Inflammatory macrophage (primary cell): ENCODE measurements at regions not wholly inside any gene's neighbourhood (a gene's known extent, or its start where the extent isn't known, plus 50 kb on each side); places are given as distances from the start of the nearest gene placed in this dataset.
"Not testable (repeated sequence)": the region's sequence is repeated elsewhere in the genome, so short reads cannot be mapped to it uniquely, and the experiment has no call there.

Source experiments
- DNase-seq, 2 donors: peaks; one replicate each; pipeline ENCODE4 v3.0.0-alpha.2; 2020 to 2022

DNA sequence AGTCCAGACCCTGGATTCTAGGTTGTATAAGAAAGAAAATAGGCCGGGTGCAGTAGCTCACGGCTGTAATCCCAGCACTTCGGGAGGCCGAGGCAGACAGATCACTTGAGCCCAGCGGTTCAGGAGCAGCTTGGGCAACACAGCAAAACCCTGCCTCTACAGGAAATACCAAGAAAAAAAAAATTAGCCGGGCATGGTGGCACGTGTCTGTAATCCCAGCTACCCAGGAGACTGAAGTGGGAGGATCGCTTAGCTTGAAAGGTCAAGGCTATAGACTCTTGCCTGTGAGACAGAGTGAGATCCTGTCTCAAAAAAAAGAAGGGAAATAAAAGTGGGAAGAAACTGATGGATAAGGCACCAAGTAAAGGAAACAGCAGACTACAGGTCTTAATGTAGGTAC, 287.9 kb upstream of the KLF14 start:
- DNase-seq, result peak; percentile 41 to 43

DNA sequence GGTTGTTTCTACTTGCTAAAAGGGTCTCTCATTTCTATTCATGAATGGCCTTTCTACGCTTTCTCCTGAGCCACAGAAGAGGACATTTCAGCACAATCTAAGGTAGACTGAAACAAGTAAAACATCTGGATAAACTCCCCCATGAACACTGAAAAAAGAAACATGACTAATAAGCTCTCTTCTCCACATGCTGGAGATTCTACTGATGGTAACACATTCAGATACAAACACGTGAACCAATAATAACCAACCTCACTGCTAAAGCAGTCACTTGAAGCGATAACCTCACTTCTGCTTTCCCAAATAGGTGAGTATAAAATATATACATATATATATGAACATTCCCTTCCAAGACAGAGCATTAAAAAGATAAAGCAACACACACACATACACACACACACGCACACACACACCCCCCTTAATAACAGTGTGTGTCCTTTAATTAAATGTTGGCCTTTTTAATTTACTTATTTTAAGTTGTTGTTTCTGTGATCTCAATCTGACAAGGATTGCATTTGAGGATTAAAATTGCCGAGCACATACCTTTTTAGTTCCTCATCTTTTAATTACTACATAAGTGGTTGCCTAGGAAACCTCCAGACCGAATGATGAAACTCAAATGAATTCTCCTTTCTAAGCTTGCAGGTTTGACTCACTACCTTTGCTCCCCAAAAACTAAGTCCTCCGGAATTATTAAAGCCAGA, 292.4 kb upstream of the KLF14 start:
- DNase-seq, result peak; percentile 56 to 69

GRCh38 chr7:131027287-131027773, 293.3 kb upstream of the KLF14 start:
- DNase-seq, result peak in 1 of 2 donors; percentile 23

- DNase-seq, result no peak
These were observed 294.3 kb upstream of the KLF14 start for GRCh38 chr7:131028295-131028694.

GRCh38 chr7:131029002-131029401, 295.0 kb upstream of the KLF14 start:
- DNase-seq, result no peak

- no peak for DNase-seq
These were observed 296.4 kb upstream of the MKLN1 start for GRCh38 chr7:131031099-131031868.

- peak; percentile 32 to 53 for DNase-seq
These were observed 294.9 kb upstream of the MKLN1 start for GRCh38 chr7:131032786-131033185.

- no peak for DNase-seq
These were observed 293.4 kb upstream of the MKLN1 start for GRCh38 chr7:131034166-131034881.

GRCh38 chr7:131035088-131035770, 292.4 kb upstream of the MKLN1 start:
- DNase-seq, result no peak

DNA sequence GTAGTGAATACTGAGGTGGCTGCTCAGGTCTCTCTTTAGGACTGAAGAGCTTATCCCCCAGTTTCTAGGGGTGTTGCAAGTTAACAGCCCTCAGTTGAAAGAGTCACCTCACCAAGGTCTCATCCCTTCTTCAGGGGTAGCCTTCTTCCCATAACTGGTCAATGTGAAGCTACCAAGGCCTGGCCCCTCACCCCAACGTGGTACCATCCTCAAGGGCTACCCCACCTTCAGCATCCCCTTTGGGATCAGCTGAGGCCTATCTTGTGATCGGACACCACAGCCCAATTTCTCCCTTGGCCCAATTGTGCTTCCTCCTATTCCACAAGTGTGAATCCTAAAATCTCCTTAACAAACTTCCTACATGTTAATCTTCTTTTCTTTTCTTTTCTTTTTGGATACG, 289.5 kb upstream of the MKLN1 start:
- no peak for DNase-seq

- DNase-seq, result peak in 1 of 2 donors; percentile 5
These were observed 288.3 kb upstream of the MKLN1 start for GRCh38 chr7:131039355-131039762.

GRCh38 chr7:131039836-131040235, 287.8 kb upstream of the MKLN1 start:
- no peak for DNase-seq

DNA sequence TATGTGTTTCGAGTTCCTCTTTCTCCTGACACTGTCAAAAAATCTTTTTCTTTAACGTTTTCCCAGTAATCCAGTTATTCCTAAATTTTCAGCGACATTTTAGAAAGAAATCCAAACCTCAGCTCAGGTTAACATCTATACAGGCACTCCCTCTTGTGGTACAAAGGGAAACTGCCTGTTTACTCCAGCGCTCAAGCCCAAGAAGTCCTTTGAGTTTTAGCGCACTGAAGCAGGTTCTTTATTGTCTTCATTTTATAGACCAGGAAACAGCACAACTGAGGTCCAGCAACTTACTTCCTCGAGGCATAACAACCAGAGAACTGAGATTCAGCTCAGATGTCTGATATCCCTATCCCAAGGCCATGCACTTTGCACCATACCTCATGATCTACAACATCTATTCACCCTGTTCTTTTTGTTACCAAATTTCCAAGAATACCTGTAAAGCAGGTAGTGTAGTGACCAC, 287.2 kb upstream of the MKLN1 start:
- DNase-seq, result peak; percentile 61 to 70

DNA sequence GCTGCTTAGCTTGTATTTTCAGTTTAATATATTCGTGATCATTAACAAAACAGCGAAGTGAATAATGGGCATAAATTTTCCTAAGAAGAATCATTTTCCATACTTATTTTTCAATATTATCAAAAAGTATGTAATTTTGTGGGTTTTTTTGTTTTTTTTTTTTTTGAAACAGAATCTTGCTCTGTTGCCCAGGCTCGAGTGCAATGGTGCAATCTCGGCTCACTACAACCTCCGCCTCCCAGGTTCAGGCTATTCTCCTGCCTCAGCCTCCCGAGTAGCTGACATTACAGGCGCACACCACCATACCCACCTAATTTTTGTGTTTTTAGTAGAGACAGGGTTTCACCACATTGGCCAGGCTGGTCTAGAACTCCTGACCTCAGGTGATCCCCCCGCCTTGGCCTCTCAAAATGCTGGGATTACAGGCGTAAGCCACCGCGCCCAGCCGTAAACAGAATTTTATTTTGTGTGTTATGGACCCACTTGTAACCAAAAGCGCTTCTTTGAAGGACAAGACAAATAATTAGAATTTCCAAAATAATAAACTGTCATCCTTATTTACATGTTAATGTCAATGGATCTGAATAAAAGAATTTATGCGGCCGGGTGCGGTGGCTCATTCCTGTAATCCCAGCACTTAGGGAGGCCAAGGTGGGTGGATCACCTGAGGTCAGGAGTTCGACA, 286.5 kb upstream of the MKLN1 start:
- not testable (repeated sequence) for DNase-seq

DNA sequence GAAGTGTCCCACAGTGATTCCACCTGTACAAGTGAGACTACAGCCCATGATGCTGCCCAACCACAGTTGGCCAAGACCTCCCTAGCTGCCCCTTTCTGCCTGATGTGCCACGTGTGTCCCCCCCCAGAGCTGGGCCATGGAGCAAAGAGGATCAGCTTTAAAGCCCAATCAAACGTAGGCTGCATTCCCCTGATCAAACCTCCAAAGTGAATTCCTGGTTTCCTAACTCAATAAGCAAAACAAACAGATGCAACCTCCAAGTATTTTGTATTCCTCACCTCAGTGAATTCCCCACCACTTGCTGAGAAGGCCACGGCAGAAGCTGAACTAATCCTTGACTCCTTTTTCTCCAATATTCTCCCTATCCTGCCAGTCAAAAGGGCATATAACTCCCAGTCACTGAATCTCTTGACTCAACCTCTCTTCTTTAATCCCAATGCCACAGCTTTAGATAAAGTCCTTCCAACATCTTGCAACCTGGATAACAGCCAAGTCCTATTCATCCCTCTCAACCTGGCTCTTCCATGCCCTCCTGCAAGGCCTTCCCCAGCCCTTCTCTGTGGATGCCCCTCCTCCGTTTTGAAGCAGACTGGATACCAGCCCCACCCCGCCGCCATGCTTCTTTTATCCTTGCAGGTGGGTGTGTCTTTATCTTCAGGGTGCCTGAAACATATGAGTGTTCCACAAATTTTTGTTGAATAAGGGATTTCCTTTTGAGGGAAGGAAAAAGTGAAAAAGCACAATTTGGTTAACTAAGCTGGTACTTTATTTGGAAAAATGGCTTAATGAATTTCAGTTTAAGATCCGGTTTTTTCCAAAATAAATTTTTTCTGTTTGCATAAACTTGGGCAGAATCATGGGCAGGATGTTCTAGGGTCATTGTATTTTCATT, 285.2 kb upstream of the MKLN1 start:
- DNase-seq, result no peak

- DNase-seq, result no peak
These were observed 282.1 kb upstream of the MKLN1 start for GRCh38 chr7:131045526-131045925.

DNA sequence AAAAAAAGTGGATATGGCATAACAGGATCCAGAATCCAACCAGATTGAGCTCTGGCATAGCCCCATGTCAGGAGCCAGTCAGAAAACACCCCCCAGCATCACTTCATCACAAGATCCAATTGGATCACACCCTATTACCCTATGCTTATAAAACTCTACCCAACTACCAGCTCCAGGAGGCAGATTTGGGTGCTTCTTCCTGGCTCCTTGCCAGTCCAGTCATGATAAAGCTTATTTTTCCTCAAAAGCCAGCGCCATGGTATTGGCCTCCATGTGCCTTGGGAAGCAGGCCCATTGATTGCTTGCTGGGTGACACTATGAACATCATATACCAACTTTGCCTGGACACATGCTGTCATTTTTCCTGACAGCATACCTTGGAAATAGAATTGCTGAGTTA, 281.4 kb upstream of the MKLN1 start:
- DNase-seq, result no peak

GRCh38 chr7:131047651-131048304, 279.9 kb upstream of the MKLN1 start:
- no peak for DNase-seq

- no peak for DNase-seq
These were observed 276.4 kb upstream of the MKLN1 start for GRCh38 chr7:131051304-131051703.

- no peak for DNase-seq
These were observed 275.3 kb upstream of the MKLN1 start for GRCh38 chr7:131052285-131052904.
